HG02943 (cell line): ENCODE measurements at regions not wholly inside any gene's neighbourhood (a gene's known extent, or its start where the extent isn't known, plus 50 kb on each side); places are given as distances from the start of the nearest gene placed in this dataset.
"Not testable (repeated sequence)": the region's sequence is repeated elsewhere in the genome, so short reads cannot be mapped to it uniquely, and the experiment has no call there.

Source experiments
- ATAC-seq: cut with Tn5 transposase; IDR thresholded peaks from one replicate; pipeline ENCODE4 v1.9.1; 2021; ENCODE audit warnings: mild to moderate bottlenecking, low read depth, moderate library complexity; ENCODE audit not compliant: unreplicated experiment

- no peak for ATAC-seq
These were observed 115.0 kb upstream of the MMADHC start for GRCh38 chr2:149702571-149702970.

- no peak for ATAC-seq
These were observed 113.7 kb upstream of the MMADHC start for GRCh38 chr2:149701241-149701640.

GRCh38 chr2:149692961-149693396, 105.4 kb upstream of the MMADHC start:
- ATAC-seq: no peak

GRCh38 chr2:149690825-149691224, 103.2 kb upstream of the MMADHC start:
- no peak for ATAC-seq

GRCh38 chr2:149687052-149687427, 99.5 kb upstream of the MMADHC start:
- ATAC-seq: no peak

GRCh38 chr2:149686136-149687051, 98.8 kb upstream of the MMADHC start:
- ATAC-seq: no peak

- ATAC-seq: not testable (repeated sequence)
These were observed 97.8 kb upstream of the MMADHC start for GRCh38 chr2:149685401-149685800.

GRCh38 chr2:149679286-149679685, 91.7 kb upstream of the MMADHC start:
- no peak for ATAC-seq

GRCh38 chr2:149677416-149677815, 89.8 kb upstream of the MMADHC start:
- no peak for ATAC-seq

GRCh38 chr2:149670086-149670485, 82.5 kb upstream of the MMADHC start:
- no peak for ATAC-seq

GRCh38 chr2:149666809-149667320, 79.3 kb upstream of the MMADHC start:
- no peak for ATAC-seq

- ATAC-seq: no peak
These were observed 77.3 kb upstream of the MMADHC start for GRCh38 chr2:149664896-149665295.

- ATAC-seq: no peak
These were observed 75.0 kb upstream of the MMADHC start for GRCh38 chr2:149662556-149662955.

- no peak for ATAC-seq
These were observed 74.3 kb upstream of the MMADHC start for GRCh38 chr2:149661844-149662243.

- ATAC-seq: no peak
These were observed 71.0 kb upstream of the MMADHC start for GRCh38 chr2:149658553-149658952.

- ATAC-seq: no peak
These were observed 69.9 kb upstream of the MMADHC start for GRCh38 chr2:149657401-149658040.

- no peak for ATAC-seq
These were observed 69.4 kb upstream of the MMADHC start for GRCh38 chr2:149656996-149657395.

- no peak for ATAC-seq
These were observed 66.4 kb upstream of the MMADHC start for GRCh38 chr2:149653831-149654445.

GRCh38 chr2:149652926-149653325, 65.4 kb upstream of the MMADHC start:
- no peak for ATAC-seq

GRCh38 chr2:149652526-149652925, 65.0 kb upstream of the MMADHC start:
- no peak for ATAC-seq

GRCh38 chr2:149651229-149651628, 63.7 kb upstream of the MMADHC start:
- no peak for ATAC-seq
